Stimulated activated CD4-positive, alpha-beta T cell treated with anti-CD3 and anti-CD28 coated beads, Interleukin-15, amount 100 ng/mL, for 1 hour (primary cell): ENCODE measurements at regions not wholly inside any gene's neighbourhood (a gene's known extent, or its start where the extent isn't known, plus 50 kb on each side); places are given as distances from the start of the nearest gene placed in this dataset.

Experiments
- DNase-seq, 2 donors: peaks; one replicate each; pipeline ENCODE4 v3.0.0-alpha.2; 2020; ENCODE audit warnings: low read depth in 1 of 2, low spot score in 1 of 2

- no peak for DNase-seq
Measured at GRCh38 chr14:73782623-73783022, 68.4 kb upstream of the PNMA1 start.

- DNase-seq, result no peak
Measured at GRCh38 chr14:73780896-73781295, 66.7 kb upstream of the PNMA1 start.

- no peak for DNase-seq
Measured at GRCh38 chr14:73780391-73780790, 66.2 kb upstream of the PNMA1 start.

DNA sequence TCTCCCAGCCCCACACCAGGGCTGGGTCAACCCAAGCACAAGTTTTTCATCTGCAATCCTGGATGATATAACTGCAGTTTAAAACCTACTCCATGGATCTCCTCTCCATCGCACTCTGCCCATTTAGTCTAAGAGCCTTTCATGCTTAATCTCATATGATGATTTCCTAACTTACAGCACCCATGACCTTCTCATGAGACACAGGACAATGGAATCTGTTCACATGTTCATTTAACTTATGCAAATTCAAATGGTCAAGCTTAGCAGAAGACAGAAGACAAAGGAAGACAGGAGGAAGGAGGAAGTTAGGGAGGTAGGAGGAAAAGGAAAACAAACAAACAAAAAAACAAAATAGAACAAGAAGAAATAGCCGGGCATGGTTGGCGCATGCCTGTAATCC, 64.6 kb upstream of the PNMA1 start:
- DNase-seq, result no peak

DNA sequence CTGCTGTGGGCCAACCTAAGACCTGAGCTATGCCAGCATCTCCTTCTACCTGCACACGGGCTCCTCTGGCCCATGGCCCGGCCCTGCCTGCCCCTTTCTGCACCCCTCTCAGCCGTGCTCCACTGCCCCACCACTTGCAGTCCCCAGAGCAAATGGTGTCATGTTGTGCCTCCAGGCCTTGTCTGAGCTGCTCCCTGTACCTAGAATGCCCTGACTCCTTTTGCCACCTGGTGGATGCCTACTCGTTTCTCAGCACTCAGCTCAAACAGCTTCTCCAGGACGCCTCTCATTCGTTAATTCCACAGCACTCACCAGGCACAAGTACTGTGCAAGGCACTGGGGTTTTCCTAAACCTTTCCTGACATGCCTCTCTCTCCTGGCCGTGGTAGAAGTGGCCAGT, 63.2 kb upstream of the PNMA1 start:
- no peak for DNase-seq

GRCh38 chr14:73776194-73776537, 62.0 kb upstream of the PNMA1 start:
- no peak for DNase-seq

GRCh38 chr14:73775339-73776193, 61.4 kb upstream of the PNMA1 start:
- DNase-seq, result no peak

GRCh38 chr14:73774671-73775070, 60.5 kb upstream of the PNMA1 start:
- DNase-seq, result no peak

DNA sequence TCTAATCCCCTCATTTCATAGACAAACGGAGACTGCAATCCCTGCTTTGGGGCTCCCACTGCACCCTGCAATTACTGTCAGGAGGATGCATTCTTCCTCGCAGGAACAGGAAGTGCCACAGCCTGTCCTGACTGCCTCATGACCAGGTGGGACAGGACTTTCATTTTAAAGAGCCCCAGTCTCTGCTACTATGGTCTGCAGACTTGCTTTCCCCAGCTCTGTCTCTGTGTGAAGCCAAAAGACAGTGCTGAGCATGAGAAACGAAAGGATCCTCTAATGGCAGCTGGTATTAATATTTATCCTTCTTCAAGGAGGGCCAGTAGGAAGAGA, 60.0 kb upstream of the PNMA1 start:
- no peak for DNase-seq

DNA sequence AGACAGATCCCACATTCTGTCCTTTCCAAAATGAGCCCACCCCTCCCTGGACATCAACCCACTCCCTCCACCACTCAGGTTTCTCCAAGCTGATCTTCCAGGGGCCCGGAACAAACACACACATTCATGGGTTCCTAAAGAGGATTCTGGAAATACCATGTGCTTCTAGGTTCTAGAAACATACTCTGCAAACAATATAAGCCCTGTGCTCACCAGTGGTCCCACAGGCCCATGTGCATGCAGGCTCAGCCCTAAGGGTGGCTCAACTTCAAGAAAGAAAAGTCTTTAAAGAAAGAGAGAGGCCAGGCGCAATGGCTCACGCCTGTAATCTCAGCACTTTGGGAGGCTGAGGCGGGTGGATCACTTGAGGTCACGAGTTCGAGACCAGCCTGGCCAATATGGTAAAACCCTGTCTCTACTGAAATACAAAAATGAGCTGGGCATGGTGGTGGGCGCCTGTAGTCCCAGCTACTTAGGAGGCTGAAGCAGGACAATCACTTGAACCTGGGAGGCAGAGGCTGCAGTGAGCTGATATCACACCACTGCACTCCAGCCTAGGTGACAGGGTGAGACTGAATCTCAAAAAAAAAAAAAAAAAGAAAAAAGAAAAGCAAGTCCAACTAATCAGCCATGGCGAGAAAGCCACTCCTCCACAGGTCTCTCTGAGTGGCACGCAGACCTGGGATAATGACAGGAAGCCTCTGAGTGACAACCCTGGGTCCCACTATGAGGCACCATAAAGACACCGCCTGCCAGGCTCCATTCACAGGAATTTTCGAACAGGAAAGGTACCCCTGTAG, 59.5 kb upstream of the PNMA1 start:
- DNase-seq, result no peak

DNA sequence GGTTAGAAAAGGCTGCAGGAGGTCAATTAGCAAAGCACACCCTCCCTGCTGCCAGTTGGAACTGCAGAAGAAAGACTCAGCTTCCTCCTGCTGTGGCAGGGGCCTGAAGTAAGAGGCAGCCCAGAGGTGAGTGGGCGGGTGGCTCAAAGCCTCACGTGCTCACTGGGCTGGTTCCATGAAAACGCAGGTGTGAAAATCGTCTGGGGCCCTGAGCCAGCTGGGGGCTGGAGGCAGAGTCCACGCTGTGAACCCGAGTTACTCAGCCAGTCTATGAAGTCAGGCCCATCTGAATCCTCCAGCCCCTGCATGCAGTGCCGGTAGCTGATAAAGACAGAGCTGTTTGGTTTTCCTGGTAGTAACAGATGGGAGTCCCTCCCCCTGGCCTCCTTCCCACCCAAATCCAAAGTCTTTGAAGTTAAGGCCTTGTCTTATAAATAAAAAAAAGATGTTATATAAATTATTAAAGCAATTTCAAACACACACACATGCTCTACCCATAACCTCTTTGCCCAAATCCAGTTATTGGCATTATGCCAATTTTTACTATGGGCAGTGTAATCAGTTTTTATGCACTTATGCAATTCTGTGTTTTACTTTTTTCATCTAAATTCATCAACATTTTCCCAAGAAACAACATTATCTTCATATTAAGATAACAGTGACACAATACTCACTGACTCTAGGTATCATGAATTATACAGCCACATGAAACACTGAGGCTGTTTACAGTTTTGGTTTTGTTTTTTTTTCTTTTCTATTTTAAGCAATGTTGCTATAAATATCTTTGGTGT, 57.9 kb upstream of the PNMA1 start:
- peak; percentile 46 to 51 for DNase-seq

DNA sequence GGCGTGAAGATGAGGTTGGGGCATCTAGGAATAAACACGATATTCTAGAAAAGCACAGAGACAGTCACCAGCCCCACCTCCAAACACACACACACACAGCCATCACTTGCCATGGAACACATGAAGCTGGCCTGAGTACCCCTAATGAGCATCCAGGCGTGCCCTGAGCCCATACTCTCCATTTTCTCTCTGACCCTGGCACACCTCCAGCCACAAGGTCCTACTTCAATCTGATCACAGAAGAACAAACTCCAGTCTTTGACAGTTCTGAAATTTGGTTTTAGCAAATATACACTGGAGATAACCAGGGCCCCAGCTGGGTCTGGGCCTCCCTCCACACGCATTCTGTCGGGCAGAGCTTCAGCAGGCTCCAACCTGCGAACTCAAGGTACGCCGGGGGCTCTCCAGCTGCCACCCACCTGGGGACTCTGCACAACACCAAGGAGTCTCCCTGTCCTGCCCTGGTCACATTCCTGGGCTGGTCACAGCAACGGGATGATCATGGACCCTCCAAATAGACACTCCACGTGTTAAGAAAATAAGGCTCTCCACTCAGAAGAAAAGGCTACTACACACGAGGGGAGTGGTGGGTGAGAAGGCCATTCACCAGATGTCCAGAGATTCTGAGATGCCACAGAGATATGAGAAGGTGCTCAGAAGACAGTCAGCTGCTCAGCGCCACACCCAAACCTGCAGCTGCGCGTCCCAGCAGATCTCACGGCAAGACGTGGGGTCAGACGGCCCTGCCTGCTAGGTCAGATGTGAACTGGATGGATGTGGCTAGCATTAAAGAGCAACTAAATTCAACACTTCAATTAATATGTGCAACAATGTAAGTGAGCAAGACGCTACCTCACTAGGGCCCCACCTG, 57.0 kb upstream of the PNMA1 start:
- DNase-seq, result no peak

- no peak for DNase-seq
Measured at GRCh38 chr14:73768107-73768506, 53.9 kb upstream of the PNMA1 start.

GRCh38 chr14:73764406-73765280, 50.5 kb upstream of the PNMA1 start:
- DNase-seq, result no peak
